ENCODE measurements at regions not wholly inside any gene's neighbourhood (a gene's known extent, or its start where the extent isn't known, plus 50 kb on each side); places are given as distances from the start of the nearest gene placed in this dataset.

DNA sequence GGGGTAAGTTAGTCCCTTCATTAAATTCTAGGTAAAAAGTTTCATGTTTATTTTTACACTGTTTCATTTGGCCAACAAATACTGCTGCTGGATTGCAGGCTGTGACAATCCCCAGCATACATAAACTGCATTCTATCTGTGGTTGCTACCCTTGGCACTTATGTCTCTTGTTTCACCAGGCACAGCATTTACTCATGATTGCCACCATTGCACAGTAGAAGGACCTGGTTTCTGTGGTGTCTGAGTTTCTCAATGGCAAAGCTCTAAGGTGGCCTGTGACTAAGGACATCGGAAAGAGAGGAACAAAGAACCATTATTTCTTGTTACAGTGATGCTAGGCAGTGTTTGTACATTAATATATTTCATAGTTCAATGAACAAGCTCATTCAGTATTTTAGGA is 878.4 kb upstream of the NEGR1 start:
- Histone ChIP-seq H3F3A (ENCODE audit: insufficient read depth, low read length, poor library complexity, severe bottlenecking) (no peaks in the 10 kb centered on the region), H3K79me2 (replicated peaks; ENCODE audit: insufficient read depth, low read length) (no peaks in the 10 kb centered on the region)

DNA sequence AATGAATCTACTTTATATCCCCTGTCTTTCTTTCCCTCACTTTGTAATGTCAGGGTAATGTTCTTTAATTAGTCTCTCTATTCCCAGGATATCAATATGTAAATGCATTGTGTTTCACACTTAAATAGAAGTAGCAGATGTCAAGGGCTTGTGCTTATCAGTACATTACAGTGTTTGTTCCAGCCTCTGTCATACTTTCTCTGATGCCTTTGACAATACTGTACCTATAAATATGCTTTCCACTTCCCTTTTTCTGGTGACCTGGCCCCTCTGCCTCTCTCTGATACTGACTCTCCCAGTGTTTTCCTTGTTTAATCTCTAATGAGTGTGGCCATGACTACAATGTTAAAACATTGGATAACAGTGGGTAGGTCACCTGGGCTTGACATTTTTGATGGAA is 862.0 kb upstream of the NEGR1 start:
- Histone ChIP-seq H4K20me1 (ENCODE audit: insufficient read depth) (no peaks in the 10 kb centered on the region), H3K9me2 (ENCODE audit: insufficient read depth, low read length) (no peaks in the 10 kb centered on the region), H3K27me3 (ENCODE audit: insufficient read depth, low read depth, low read length) (no peaks in the 10 kb centered on the region), H3K36me3 (ENCODE audit: insufficient read depth, low read length) (no peaks in the 10 kb centered on the region), H3F3A (ENCODE audit: insufficient read depth, low read length, poor library complexity, severe bottlenecking) (no peaks in the 10 kb centered on the region), H2AFZ (ENCODE audit: low read depth, low read length) (no peak overlapping the region), H3K27ac (ENCODE audit: low read length) (no peak overlapping the region), H3K4me3 (ENCODE audit: low read length) (no peak overlapping the region), H3K79me2 (replicated peaks; ENCODE audit: insufficient read depth, low read length) (no peaks in the 10 kb centered on the region), H3K4me2 (ENCODE audit: low read length) (no peak overlapping the region), H3K9me3 (ENCODE audit: low read length) (no peaks in the 10 kb centered on the region), H3K9ac (ENCODE audit: low read length) (no peak overlapping the region)
- TF ChIP-seq, protein P1, sequence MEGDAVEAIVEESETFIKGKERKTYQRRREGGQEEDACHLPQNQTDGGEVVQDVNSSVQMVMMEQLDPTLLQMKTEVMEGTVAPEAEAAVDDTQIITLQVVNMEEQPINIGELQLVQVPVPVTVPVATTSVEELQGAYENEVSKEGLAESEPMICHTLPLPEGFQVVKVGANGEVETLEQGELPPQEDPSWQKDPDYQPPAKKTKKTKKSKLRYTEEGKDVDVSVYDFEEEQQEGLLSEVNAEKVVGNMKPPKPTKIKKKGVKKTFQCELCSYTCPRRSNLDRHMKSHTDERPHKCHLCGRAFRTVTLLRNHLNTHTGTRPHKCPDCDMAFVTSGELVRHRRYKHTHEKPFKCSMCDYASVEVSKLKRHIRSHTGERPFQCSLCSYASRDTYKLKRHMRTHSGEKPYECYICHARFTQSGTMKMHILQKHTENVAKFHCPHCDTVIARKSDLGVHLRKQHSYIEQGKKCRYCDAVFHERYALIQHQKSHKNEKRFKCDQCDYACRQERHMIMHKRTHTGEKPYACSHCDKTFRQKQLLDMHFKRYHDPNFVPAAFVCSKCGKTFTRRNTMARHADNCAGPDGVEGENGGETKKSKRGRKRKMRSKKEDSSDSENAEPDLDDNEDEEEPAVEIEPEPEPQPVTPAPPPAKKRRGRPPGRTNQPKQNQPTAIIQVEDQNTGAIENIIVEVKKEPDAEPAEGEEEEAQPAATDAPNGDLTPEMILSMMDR (IDR thresholded peaks at IDR 0.05; ENCODE audit: poor library complexity, severe bottlenecking): no peak
- TF ChIP-seq EZH2 (IDR thresholded peaks at IDR 0.05; ENCODE audit: borderline replicate concordance, insufficient read depth, low read length, poor library complexity, severe bottlenecking) (no peak), POLR2AphosphoS5 (IDR thresholded peaks at IDR 0.05) (no peak), TAF1 (IDR thresholded peaks at IDR 0.05; ENCODE audit: low read depth) (no peak), EP300 (conservative IDR thresholded peaks at IDR 0.05; ENCODE audit: poor library complexity, severe bottlenecking) (no peak), MXI1 (conservative IDR thresholded peaks at IDR 0.05; ENCODE audit: poor library complexity, severe bottlenecking) (no peak), RAD21 (conservative IDR thresholded peaks at IDR 0.05) (no peak), SMC3 (conservative IDR thresholded peaks at IDR 0.05; ENCODE audit: poor library complexity) (no peak)
- TF ChIP-seq, protein P2, sequence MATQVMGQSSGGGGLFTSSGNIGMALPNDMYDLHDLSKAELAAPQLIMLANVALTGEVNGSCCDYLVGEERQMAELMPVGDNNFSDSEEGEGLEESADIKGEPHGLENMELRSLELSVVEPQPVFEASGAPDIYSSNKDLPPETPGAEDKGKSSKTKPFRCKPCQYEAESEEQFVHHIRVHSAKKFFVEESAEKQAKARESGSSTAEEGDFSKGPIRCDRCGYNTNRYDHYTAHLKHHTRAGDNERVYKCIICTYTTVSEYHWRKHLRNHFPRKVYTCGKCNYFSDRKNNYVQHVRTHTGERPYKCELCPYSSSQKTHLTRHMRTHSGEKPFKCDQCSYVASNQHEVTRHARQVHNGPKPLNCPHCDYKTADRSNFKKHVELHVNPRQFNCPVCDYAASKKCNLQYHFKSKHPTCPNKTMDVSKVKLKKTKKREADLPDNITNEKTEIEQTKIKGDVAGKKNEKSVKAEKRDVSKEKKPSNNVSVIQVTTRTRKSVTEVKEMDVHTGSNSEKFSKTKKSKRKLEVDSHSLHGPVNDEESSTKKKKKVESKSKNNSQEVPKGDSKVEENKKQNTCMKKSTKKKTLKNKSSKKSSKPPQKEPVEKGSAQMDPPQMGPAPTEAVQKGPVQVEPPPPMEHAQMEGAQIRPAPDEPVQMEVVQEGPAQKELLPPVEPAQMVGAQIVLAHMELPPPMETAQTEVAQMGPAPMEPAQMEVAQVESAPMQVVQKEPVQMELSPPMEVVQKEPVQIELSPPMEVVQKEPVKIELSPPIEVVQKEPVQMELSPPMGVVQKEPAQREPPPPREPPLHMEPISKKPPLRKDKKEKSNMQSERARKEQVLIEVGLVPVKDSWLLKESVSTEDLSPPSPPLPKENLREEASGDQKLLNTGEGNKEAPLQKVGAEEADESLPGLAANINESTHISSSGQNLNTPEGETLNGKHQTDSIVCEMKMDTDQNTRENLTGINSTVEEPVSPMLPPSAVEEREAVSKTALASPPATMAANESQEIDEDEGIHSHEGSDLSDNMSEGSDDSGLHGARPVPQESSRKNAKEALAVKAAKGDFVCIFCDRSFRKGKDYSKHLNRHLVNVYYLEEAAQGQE (IDR thresholded peaks at IDR 0.05; ENCODE audit: borderline replicate concordance): no peak

More for the DNA sequence above, 878.4 kb upstream of the NEGR1 start:
- no peaks in the 10 kb centered on the region for H4K20me1 ChIP-seq (ENCODE audit: insufficient read depth)
- TF ChIP-seq RAD21 (conservative IDR thresholded peaks at IDR 0.05) (no peak), EP300 (conservative IDR thresholded peaks at IDR 0.05; ENCODE audit: poor library complexity, severe bottlenecking) (no peak), TAF1 (IDR thresholded peaks at IDR 0.05; ENCODE audit: low read depth) (no peak), SMC3 (conservative IDR thresholded peaks at IDR 0.05; ENCODE audit: poor library complexity) (no peak)
- TF ChIP-seq, protein P2 (IDR thresholded peaks at IDR 0.05; ENCODE audit: borderline replicate concordance): no peak
- TF ChIP-seq, protein P1 (IDR thresholded peaks at IDR 0.05; ENCODE audit: poor library complexity, severe bottlenecking): no peak
- H3K9ac ChIP-seq (ENCODE audit: low read length): no peak overlapping the region
- H3K27me3 ChIP-seq (ENCODE audit: insufficient read depth, low read depth, low read length): no peaks in the 10 kb centered on the region
- H3K4me2 ChIP-seq (ENCODE audit: low read length): no peak overlapping the region
- no peaks in the 10 kb centered on the region for H3K36me3 ChIP-seq (ENCODE audit: insufficient read depth, low read length)
- no peaks in the 10 kb centered on the region for H3K9me3 ChIP-seq (ENCODE audit: low read length)
- H3K27ac ChIP-seq (ENCODE audit: low read length): no peak overlapping the region
- H2AFZ ChIP-seq (ENCODE audit: low read depth, low read length): no peak overlapping the region
- no peaks in the 10 kb centered on the region for H3K9me2 ChIP-seq (ENCODE audit: insufficient read depth, low read length)
- no peak overlapping the region for H3K4me3 ChIP-seq (ENCODE audit: low read length)
